Adrenal gland (tissue), 5 donors: ENCODE measurements at regions not wholly inside any gene's neighbourhood (a gene's known extent, or its start where the extent isn't known, plus 50 kb on each side); places are given as distances from the start of the nearest gene placed in this dataset.

Source experiments
- CTCF ChIP-seq, 6 experiments: fragments of 450-650 bp in 4 of 6; fragments of 200-600 bp in 2 of 6; sonication (generic) in 1 of 6; IDR thresholded peaks; 1 replicate in 5 of 6; 2 replicates in 1 of 6; pipeline versions ENCODE4 v1.5.1 to v1.8.0; 2016 to 2021; ENCODE audit warnings: antibody characterized with exemption in 6 of 6, mild to moderate bottlenecking in 2 of 6, moderate library complexity in 1 of 6
- POLR2A ChIP-seq, 2 donors: fragments of 450-650 bp; IDR thresholded peaks; one replicate each; pipeline ENCODE4 v1.6.1; 2017; ENCODE audit warnings: antibody characterized with exemption in 2 of 2, mild to moderate bottlenecking in 2 of 2, moderate library complexity in 1 of 2
- donor health status: DM: no; HTN: no; CAD: no.

DNA sequence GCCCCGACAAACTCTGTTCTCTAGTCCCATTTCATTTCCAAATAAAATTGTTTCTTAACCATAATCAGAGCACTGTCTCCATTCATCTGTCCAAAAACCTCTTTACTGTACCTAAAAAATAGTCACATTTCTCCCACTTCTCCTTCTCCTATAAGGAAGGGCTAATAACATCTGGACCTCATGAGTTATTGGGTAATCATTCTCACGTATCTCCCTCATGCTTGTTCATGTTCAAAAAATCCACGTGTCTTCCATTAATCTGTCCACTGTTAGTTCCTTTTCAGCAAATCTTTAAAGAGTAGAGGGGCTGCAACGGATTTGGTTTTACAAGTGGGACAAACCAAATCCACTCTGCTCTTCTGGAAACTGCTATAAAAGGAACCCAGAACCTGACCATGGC lies 1418.8 kb downstream of the MRPL39 start:
- TF ChIP-seq CTCF (IDR thresholded peaks at IDR 0.05), result no peak
- no peak for TF ChIP-seq POLR2A (IDR thresholded peaks at IDR 0.05)
